ENCODE measurements at regions not wholly inside any gene's neighbourhood (a gene's known extent, or its start where the extent isn't known, plus 50 kb on each side); places are given as distances from the start of the nearest gene placed in this dataset.

- DNase-seq (ENCODE audit: low read depth): no peak
- TF ChIP-seq CTCF (IDR thresholded peaks at IDR 0.05; ENCODE audit: low read length, missing control alignments): no peak
- H3K4me3 ChIP-seq (replicated peaks; ENCODE audit: low read depth, low read length): no peak overlapping the region
These were observed 475.4 kb downstream of the INSC start for GRCh38 chr11:15590132-15590531.

- no peak for DNase-seq (ENCODE audit: low read depth)
- TF ChIP-seq CTCF (IDR thresholded peaks at IDR 0.05; ENCODE audit: low read length, missing control alignments): no peak
- H3K4me3 ChIP-seq (replicated peaks; ENCODE audit: low read depth, low read length): no peak overlapping the region
These were observed 476.4 kb downstream of the INSC start for GRCh38 chr11:15591112-15591537.

- no peak for TF ChIP-seq CTCF (IDR thresholded peaks at IDR 0.05; ENCODE audit: low read length, missing control alignments)
- H3K4me3 ChIP-seq (replicated peaks; ENCODE audit: low read depth, low read length): no peak overlapping the region
- no peak for DNase-seq (ENCODE audit: low read depth)
These were observed 479.9 kb downstream of the INSC start for GRCh38 chr11:15594607-15595006.

GRCh38 chr11:15599376-15599775 lies 484.7 kb downstream of the INSC start:
- H3K4me3 ChIP-seq (replicated peaks; ENCODE audit: low read depth, low read length): no peak overlapping the region
- no peak for DNase-seq (ENCODE audit: low read depth)
- no peak for TF ChIP-seq CTCF (IDR thresholded peaks at IDR 0.05; ENCODE audit: low read length, missing control alignments)

- TF ChIP-seq CTCF (IDR thresholded peaks at IDR 0.05; ENCODE audit: low read length, missing control alignments): no peak
- no peak for DNase-seq (ENCODE audit: low read depth)
- no peak overlapping the region for H3K4me3 ChIP-seq (replicated peaks; ENCODE audit: low read depth, low read length)
These were observed 487.3 kb downstream of the INSC start for GRCh38 chr11:15602047-15602446.

GRCh38 chr11:15602785-15603567 lies 488.3 kb downstream of the INSC start:
- TF ChIP-seq CTCF (IDR thresholded peaks at IDR 0.05; ENCODE audit: low read length, missing control alignments): no peak
- DNase-seq (ENCODE audit: low read depth): no peak
- no peak overlapping the region for H3K4me3 ChIP-seq (replicated peaks; ENCODE audit: low read depth, low read length)

- H3K4me3 ChIP-seq (replicated peaks; ENCODE audit: low read depth, low read length): no peak overlapping the region
- DNase-seq (ENCODE audit: low read depth): no peak
- no peak for TF ChIP-seq CTCF (IDR thresholded peaks at IDR 0.05; ENCODE audit: low read length, missing control alignments)
These were observed 490.4 kb downstream of the INSC start for GRCh38 chr11:15605094-15605493.

Data from fibroblast of pulmonary artery (primary cell).